Trophoblast cell (in vitro differentiated cells and primary cell): ENCODE measurements at regions not wholly inside any gene's neighbourhood (a gene's known extent, or its start where the extent isn't known, plus 50 kb on each side); places are given as distances from the start of the nearest gene placed in this dataset.

Experiments used
- DNase-seq, 2 donors: peaks; one replicate each; pipeline ENCODE4 v3.0.0-alpha.2; 2016
- H2AFZ ChIP-seq: 2 replicates; pipeline ENCODE4 v1.6.1; 2013; ENCODE audit warnings: low read length, moderate library complexity, mild to moderate bottlenecking; ENCODE audit not compliant: insufficient read depth, poor library complexity
- H2AK5ac ChIP-seq: 2 replicates; pipeline ENCODE4 v1.6.1; 2013; ENCODE audit warnings: mild to moderate bottlenecking, low read length
- H2BK120ac ChIP-seq: 2 replicates; pipeline ENCODE4 v1.6.1; 2013; ENCODE audit warnings: low read length, mild to moderate bottlenecking, moderate library complexity; ENCODE audit not compliant: insufficient read depth, poor library complexity
- H2BK12ac ChIP-seq: 2 replicates; pipeline ENCODE4 v1.6.1; 2013; ENCODE audit warnings: mild to moderate bottlenecking, low read length, moderate library complexity
- H2BK5ac ChIP-seq: 2 replicates; pipeline ENCODE4 v1.6.1; 2013; ENCODE audit warnings: low read length, low read depth, moderate library complexity, mild to moderate bottlenecking; ENCODE audit not compliant: poor library complexity
- H3K14ac ChIP-seq: 2 replicates; pipeline ENCODE4 v1.6.1; 2013; ENCODE audit warnings: mild to moderate bottlenecking, low read length
- H3K18ac ChIP-seq: 2 replicates; pipeline ENCODE4 v1.6.1; 2013; ENCODE audit warnings: mild to moderate bottlenecking, low read length
- H3K23ac ChIP-seq: 2 replicates; pipeline ENCODE4 v1.6.1; 2013; ENCODE audit warnings: low read length
- H3K27ac ChIP-seq: 2 replicates; pipeline ENCODE4 v1.5.1; 2013; ENCODE audit warnings: low read depth, mild to moderate bottlenecking, inconsistent platforms, low read length, moderate library complexity
- H3K27me3 ChIP-seq: 2 replicates; pipeline ENCODE4 v1.6.1; 2013; ENCODE audit warnings: inconsistent platforms, mild to moderate bottlenecking, low read length, moderate library complexity; ENCODE audit not compliant: insufficient read depth
- H3K36me3 ChIP-seq, 2 experiments: 1 replicate in 1 of 2; 2 replicates in 1 of 2; pipeline ENCODE4 v1.6.1; 2013; ENCODE audit warnings: low read length in 2 of 2, mild to moderate bottlenecking in 2 of 2, moderate library complexity in 1 of 2; ENCODE audit not compliant: insufficient read depth in 2 of 2, control insufficient read depth in 1 of 2
- H3K4ac ChIP-seq: 2 replicates; pipeline ENCODE4 v1.6.1; 2013; ENCODE audit warnings: low read depth, mild to moderate bottlenecking, low read length, moderate library complexity
- H3K4me1 ChIP-seq, 2 experiments: 1 replicate in 1 of 2; 2 replicates in 1 of 2; pipeline ENCODE4 v1.6.1; 2013; ENCODE audit warnings: low read length in 2 of 2, mild to moderate bottlenecking in 2 of 2, moderate library complexity in 1 of 2; ENCODE audit not compliant: insufficient read depth in 2 of 2, control insufficient read depth in 1 of 2
- H3K4me2 ChIP-seq: 2 replicates; pipeline ENCODE4 v1.6.1; 2013; ENCODE audit warnings: inconsistent platforms, mild to moderate bottlenecking, low read length, moderate library complexity
- H3K4me3 ChIP-seq: 2 replicates; pipeline ENCODE4 v1.5.1; 2013; ENCODE audit warnings: mild to moderate bottlenecking, low read depth, low read length, inconsistent platforms
- H3K79me1 ChIP-seq: one replicate; pipeline ENCODE4 v1.6.1; 2013; ENCODE audit warnings: low read length
- H3K79me2 ChIP-seq: 2 replicates; pipeline ENCODE4 v1.6.1; 2013; ENCODE audit warnings: low read length, mild to moderate bottlenecking; ENCODE audit not compliant: control insufficient read depth, insufficient read depth, poor library complexity
- H3K9ac ChIP-seq: 2 replicates; pipeline ENCODE4 v1.6.1; 2013; ENCODE audit warnings: mild to moderate bottlenecking, low read length
- H3K9me3 ChIP-seq: 2 replicates; pipeline ENCODE4 v1.6.1; 2013; ENCODE audit warnings: low read depth, mild to moderate bottlenecking, control low read depth, inconsistent platforms, low read length; ENCODE audit not compliant: insufficient read depth
- H4K12ac ChIP-seq: 2 replicates; pipeline ENCODE4 v1.6.1; 2013; ENCODE audit warnings: low read depth, mild to moderate bottlenecking, low read length, moderate library complexity
- H4K8ac ChIP-seq: 2 replicates; pipeline ENCODE4 v1.6.1; 2013; ENCODE audit warnings: low read depth, mild to moderate bottlenecking, low read length, moderate library complexity
- H4K91ac ChIP-seq: one replicate; pipeline ENCODE4 v1.6.1; 2013; ENCODE audit warnings: low read depth, mild to moderate bottlenecking, low read length, moderate library complexity
- WGBS: extraction: QIAGEN DNeasy Blood & Tissue Kit; methylation state at CpG from one replicate; pipeline ENCODE4 v1.1.7; 2013; ENCODE audit warnings: missing lambda C conversion rate; ENCODE audit not compliant: insufficient read length, insufficient coverage; ENCODE audit errors: extremely low coverage; 5-methylcytosine and 5-hydroxymethylcytosine counted together

GRCh38 chr13:70613295-70613694 is 505.0 kb upstream of the KLHL1 start:
- no peak overlapping the region for H3K18ac ChIP-seq
- DNase-seq = no peak
- H2BK120ac ChIP-seq = no peak overlapping the region
- no peaks in the 10 kb centered on the region for H3K4me1 ChIP-seq
- WGBS = no CpG with 5 or more reads among the region's 1 CpG
- H3K27ac ChIP-seq = no peak overlapping the region
- no peaks in the 10 kb centered on the region for H3K36me3 ChIP-seq
- H3K9me3 ChIP-seq = no peaks in the 10 kb centered on the region
- no peak overlapping the region for H3K4ac ChIP-seq
- no peak overlapping the region for H3K9ac ChIP-seq
- H3K79me1 ChIP-seq = no peaks in the 10 kb centered on the region
- no peak overlapping the region for H3K4me3 ChIP-seq
- no peak overlapping the region for H3K4me2 ChIP-seq
- no peak overlapping the region for H2AK5ac ChIP-seq
- no peak overlapping the region for H4K12ac ChIP-seq
- no peak overlapping the region for H3K14ac ChIP-seq
- H2BK5ac ChIP-seq = no peak overlapping the region
- no peak overlapping the region for H4K91ac ChIP-seq
- H2BK12ac ChIP-seq = no peak overlapping the region
- H3K79me2 ChIP-seq = no peaks in the 10 kb centered on the region
- no peak overlapping the region for H4K8ac ChIP-seq
- H3K27me3 ChIP-seq = no peaks in the 10 kb centered on the region
- no peak overlapping the region for H2AFZ ChIP-seq
- H3K23ac ChIP-seq = no peak overlapping the region

GRCh38 chr13:70612881-70613280 is 504.6 kb upstream of the KLHL1 start:
- no peaks in the 10 kb centered on the region for H3K4me1 ChIP-seq
- no peak overlapping the region for H3K4me3 ChIP-seq
- no peak overlapping the region for H2BK120ac ChIP-seq
- no peak overlapping the region for H4K91ac ChIP-seq
- no peak overlapping the region for H2AFZ ChIP-seq
- H3K23ac ChIP-seq = no peak overlapping the region
- no peak overlapping the region for H3K4ac ChIP-seq
- H2BK12ac ChIP-seq = no peak overlapping the region
- no peak overlapping the region for H3K18ac ChIP-seq
- H3K4me2 ChIP-seq = no peak overlapping the region
- H2BK5ac ChIP-seq = no peak overlapping the region
- H2AK5ac ChIP-seq = no peak overlapping the region
- H3K27me3 ChIP-seq = no peaks in the 10 kb centered on the region
- H3K9ac ChIP-seq = no peak overlapping the region
- no CpG with 5 or more reads among the region's 2 CpGs for WGBS
- no peak overlapping the region for H4K12ac ChIP-seq
- H4K8ac ChIP-seq = no peak overlapping the region
- no peak for DNase-seq
- no peaks in the 10 kb centered on the region for H3K36me3 ChIP-seq
- H3K27ac ChIP-seq = no peak overlapping the region
- H3K79me2 ChIP-seq = no peaks in the 10 kb centered on the region
- H3K9me3 ChIP-seq = no peaks in the 10 kb centered on the region
- no peak overlapping the region for H3K14ac ChIP-seq
- no peaks in the 10 kb centered on the region for H3K79me1 ChIP-seq

GRCh38 chr13:70604448-70604847 is 496.2 kb upstream of the KLHL1 start:
- no peak overlapping the region for H2BK12ac ChIP-seq
- no peak overlapping the region for H4K12ac ChIP-seq
- H3K4me2 ChIP-seq = no peak overlapping the region
- no peak overlapping the region for H3K4ac ChIP-seq
- H3K4me1 ChIP-seq = no peaks in the 10 kb centered on the region
- H3K14ac ChIP-seq = no peak overlapping the region
- no peak overlapping the region for H3K4me3 ChIP-seq
- H4K8ac ChIP-seq = no peak overlapping the region
- H3K9me3 ChIP-seq = no peaks in the 10 kb centered on the region
- no peak overlapping the region for H2AFZ ChIP-seq
- no peak overlapping the region for H2BK5ac ChIP-seq
- no peak overlapping the region for H3K27ac ChIP-seq
- DNase-seq = no peak
- WGBS = no CpG with 5 or more reads among the region's 4 CpGs
- H3K79me1 ChIP-seq = no peaks in the 10 kb centered on the region
- H3K23ac ChIP-seq = no peak overlapping the region
- H3K79me2 ChIP-seq = no peaks in the 10 kb centered on the region
- no peak overlapping the region for H2AK5ac ChIP-seq
- no peak overlapping the region for H3K18ac ChIP-seq
- no peaks in the 10 kb centered on the region for H3K36me3 ChIP-seq
- H3K27me3 ChIP-seq = no peaks in the 10 kb centered on the region
- no peak overlapping the region for H3K9ac ChIP-seq
- H2BK120ac ChIP-seq = no peak overlapping the region
- H4K91ac ChIP-seq = no peak overlapping the region

GRCh38 chr13:70593716-70594115 is 485.5 kb upstream of the KLHL1 start:
- no peak overlapping the region for H2BK120ac ChIP-seq
- no peak overlapping the region for H4K12ac ChIP-seq
- H3K14ac ChIP-seq = no peak overlapping the region
- no peaks in the 10 kb centered on the region for H3K79me1 ChIP-seq
- no peak overlapping the region for H3K4me3 ChIP-seq
- H2AFZ ChIP-seq = no peak overlapping the region
- H3K23ac ChIP-seq = no peak overlapping the region
- H3K27ac ChIP-seq = no peak overlapping the region
- no peak overlapping the region for H3K4ac ChIP-seq
- no peak for DNase-seq
- H3K18ac ChIP-seq = no peak overlapping the region
- no peak overlapping the region for H4K8ac ChIP-seq
- H3K27me3 ChIP-seq = no peaks in the 10 kb centered on the region
- no peaks in the 10 kb centered on the region for H3K36me3 ChIP-seq
- no peak overlapping the region for H4K91ac ChIP-seq
- H3K9ac ChIP-seq = no peak overlapping the region
- no peak overlapping the region for H2AK5ac ChIP-seq
- H3K4me1 ChIP-seq = no peaks in the 10 kb centered on the region
- no peak overlapping the region for H3K4me2 ChIP-seq
- no peaks in the 10 kb centered on the region for H3K79me2 ChIP-seq
- H2BK12ac ChIP-seq = no peak overlapping the region
- H3K9me3 ChIP-seq = no peaks in the 10 kb centered on the region
- no CpG with 5 or more reads among the region's 3 CpGs for WGBS
- no peak overlapping the region for H2BK5ac ChIP-seq
